ENCODE measurements at regions not wholly inside any gene's neighbourhood (a gene's known extent, or its start where the extent isn't known, plus 50 kb on each side); places are given as distances from the start of the nearest gene placed in this dataset.

DNA sequence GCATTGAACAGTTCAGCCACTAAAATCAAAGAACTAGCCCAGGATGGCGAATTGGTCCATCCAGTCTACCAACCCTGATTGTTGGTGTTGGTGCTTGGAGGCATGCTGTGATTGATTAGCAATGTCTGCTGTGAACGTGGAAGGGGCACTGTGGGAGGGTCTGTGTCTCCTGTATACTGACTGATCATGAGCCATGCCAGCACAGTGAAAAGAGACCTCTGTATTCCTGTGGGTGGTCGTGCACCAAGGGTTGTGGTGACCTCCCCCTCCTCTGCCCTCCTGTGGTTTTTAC, 63.0 kb upstream of the DLK1 start:
- no peak overlapping the region for H3K4me2 ChIP-seq (ENCODE audit: control insufficient read depth, insufficient read depth)
- 2% methylated on average over 3 of the region's 3 CpGs for WGBS (ENCODE audit: insufficient coverage, insufficient replicate concordance, low lambda C conversion rate, missing lambda C conversion rate)
- ATAC-seq, result no peak
- no peak for FAIRE-seq
- H3K79me2 ChIP-seq (ENCODE audit: control insufficient read depth, insufficient read depth, low read length), result no peaks in the 10 kb centered on the region
- H3K36me3 ChIP-seq (ENCODE audit: control insufficient read depth in 2 of 2, insufficient read depth in 2 of 2, low read length in 1 of 2), result no peaks in the 10 kb centered on the region
- CTCF ChIA-PET, result interaction anchor here (1.7 to 1.8 kb wide), 2 partner anchors 9 to 13 kb away, joined by 4 to 12 read pairs; no protein-coding TSS in a partner anchor
- no peak overlapping the region for H3K4me3 ChIP-seq
- H3K27ac ChIP-seq (ENCODE audit: control insufficient read depth, insufficient read depth), result no peak overlapping the region
- H3K9ac ChIP-seq (ENCODE audit: control insufficient read depth, insufficient read depth, low read length), result no peak overlapping the region
- no peaks in the 10 kb centered on the region; a peak in 1 of 4 replicates for H3K27me3 ChIP-seq (replicated peaks in 1 of 2; ENCODE audit: control insufficient read depth in 2 of 2, insufficient read depth in 2 of 2, low read length in 1 of 2)
- TF ChIP-seq, protein P1, sequence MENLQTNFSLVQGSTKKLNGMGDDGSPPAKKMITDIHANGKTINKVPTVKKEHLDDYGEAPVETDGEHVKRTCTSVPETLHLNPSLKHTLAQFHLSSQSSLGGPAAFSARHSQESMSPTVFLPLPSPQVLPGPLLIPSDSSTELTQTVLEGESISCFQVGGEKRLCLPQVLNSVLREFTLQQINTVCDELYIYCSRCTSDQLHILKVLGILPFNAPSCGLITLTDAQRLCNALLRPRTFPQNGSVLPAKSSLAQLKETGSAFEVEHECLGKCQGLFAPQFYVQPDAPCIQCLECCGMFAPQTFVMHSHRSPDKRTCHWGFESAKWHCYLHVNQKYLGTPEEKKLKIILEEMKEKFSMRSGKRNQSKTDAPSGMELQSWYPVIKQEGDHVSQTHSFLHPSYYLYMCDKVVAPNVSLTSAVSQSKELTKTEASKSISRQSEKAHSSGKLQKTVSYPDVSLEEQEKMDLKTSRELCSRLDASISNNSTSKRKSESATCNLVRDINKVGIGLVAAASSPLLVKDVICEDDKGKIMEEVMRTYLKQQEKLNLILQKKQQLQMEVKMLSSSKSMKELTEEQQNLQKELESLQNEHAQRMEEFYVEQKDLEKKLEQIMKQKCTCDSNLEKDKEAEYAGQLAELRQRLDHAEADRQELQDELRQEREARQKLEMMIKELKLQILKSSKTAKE (IDR thresholded peaks at IDR 0.05; ENCODE audit: low read depth, poor library complexity, severe bottlenecking), result no peak
- no peak for TF ChIP-seq KAT2A (conservative IDR thresholded peaks at IDR 0.05; ENCODE audit: control insufficient read depth, low read depth, low read length)
- no peak for TF ChIP-seq TCF3 (IDR thresholded peaks at IDR 0.05; ENCODE audit: borderline replicate concordance, insufficient read depth, low read depth, low read length)
- TF ChIP-seq HDGF (IDR thresholded peaks at IDR 0.05), result no peak
- TF ChIP-seq HDAC6 (IDR thresholded peaks at IDR 0.05; ENCODE audit: unreplicated experiment), result no peak
- no peak for TF ChIP-seq TAF1 (IDR thresholded peaks at IDR 0.05; ENCODE audit: borderline replicate concordance, low read depth, low read length)
- TF ChIP-seq, protein P2, sequence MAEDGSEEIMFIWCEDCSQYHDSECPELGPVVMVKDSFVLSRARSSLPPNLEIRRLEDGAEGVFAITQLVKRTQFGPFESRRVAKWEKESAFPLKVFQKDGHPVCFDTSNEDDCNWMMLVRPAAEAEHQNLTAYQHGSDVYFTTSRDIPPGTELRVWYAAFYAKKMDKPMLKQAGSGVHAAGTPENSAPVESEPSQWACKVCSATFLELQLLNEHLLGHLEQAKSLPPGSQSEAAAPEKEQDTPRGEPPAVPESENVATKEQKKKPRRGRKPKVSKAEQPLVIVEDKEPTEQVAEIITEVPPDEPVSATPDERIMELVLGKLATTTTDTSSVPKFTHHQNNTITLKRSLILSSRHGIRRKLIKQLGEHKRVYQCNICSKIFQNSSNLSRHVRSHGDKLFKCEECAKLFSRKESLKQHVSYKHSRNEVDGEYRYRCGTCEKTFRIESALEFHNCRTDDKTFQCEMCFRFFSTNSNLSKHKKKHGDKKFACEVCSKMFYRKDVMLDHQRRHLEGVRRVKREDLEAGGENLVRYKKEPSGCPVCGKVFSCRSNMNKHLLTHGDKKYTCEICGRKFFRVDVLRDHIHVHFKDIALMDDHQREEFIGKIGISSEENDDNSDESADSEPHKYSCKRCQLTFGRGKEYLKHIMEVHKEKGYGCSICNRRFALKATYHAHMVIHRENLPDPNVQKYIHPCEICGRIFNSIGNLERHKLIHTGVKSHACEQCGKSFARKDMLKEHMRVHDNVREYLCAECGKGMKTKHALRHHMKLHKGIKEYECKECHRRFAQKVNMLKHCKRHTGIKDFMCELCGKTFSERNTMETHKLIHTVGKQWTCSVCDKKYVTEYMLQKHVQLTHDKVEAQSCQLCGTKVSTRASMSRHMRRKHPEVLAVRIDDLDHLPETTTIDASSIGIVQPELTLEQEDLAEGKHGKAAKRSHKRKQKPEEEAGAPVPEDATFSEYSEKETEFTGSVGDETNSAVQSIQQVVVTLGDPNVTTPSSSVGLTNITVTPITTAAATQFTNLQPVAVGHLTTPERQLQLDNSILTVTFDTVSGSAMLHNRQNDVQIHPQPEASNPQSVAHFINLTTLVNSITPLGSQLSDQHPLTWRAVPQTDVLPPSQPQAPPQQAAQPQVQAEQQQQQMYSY (CRISPR knock-in tag; IDR thresholded peaks at IDR 0.05), result no peak
- TF ChIP-seq, protein P3, sequence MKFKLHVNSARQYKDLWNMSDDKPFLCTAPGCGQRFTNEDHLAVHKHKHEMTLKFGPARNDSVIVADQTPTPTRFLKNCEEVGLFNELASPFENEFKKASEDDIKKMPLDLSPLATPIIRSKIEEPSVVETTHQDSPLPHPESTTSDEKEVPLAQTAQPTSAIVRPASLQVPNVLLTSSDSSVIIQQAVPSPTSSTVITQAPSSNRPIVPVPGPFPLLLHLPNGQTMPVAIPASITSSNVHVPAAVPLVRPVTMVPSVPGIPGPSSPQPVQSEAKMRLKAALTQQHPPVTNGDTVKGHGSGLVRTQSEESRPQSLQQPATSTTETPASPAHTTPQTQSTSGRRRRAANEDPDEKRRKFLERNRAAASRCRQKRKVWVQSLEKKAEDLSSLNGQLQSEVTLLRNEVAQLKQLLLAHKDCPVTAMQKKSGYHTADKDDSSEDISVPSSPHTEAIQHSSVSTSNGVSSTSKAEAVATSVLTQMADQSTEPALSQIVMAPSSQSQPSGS (IDR thresholded peaks at IDR 0.05; ENCODE audit: low read length), result no peak
- TF ChIP-seq, protein P4, sequence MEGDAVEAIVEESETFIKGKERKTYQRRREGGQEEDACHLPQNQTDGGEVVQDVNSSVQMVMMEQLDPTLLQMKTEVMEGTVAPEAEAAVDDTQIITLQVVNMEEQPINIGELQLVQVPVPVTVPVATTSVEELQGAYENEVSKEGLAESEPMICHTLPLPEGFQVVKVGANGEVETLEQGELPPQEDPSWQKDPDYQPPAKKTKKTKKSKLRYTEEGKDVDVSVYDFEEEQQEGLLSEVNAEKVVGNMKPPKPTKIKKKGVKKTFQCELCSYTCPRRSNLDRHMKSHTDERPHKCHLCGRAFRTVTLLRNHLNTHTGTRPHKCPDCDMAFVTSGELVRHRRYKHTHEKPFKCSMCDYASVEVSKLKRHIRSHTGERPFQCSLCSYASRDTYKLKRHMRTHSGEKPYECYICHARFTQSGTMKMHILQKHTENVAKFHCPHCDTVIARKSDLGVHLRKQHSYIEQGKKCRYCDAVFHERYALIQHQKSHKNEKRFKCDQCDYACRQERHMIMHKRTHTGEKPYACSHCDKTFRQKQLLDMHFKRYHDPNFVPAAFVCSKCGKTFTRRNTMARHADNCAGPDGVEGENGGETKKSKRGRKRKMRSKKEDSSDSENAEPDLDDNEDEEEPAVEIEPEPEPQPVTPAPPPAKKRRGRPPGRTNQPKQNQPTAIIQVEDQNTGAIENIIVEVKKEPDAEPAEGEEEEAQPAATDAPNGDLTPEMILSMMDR (IDR thresholded peaks at IDR 0.05 in 2 of 3, conservative IDR thresholded peaks at IDR 0.05 in 1 of 3; ENCODE audit: control insufficient read depth in 2 of 3, extremely low read depth in 1 of 3, insufficient read depth in 1 of 3, low read depth in 3 of 3, low read length in 3 of 3), result no peak
- TF ChIP-seq STAT1 (conservative IDR thresholded peaks at IDR 0.05), result no peak
- POLR2A ChIA-PET, result no interaction called here
- peaks cover 3% of the 10 kb centered on the region; the same call in 1 of the 2 replicates for H4K20me1 ChIP-seq (ENCODE audit: control insufficient read depth, insufficient read depth)
- RAD21 ChIA-PET (ENCODE audit: unreplicated experiment), result no interaction called here
- DNase-seq (ENCODE audit: low read depth, low spot score), result no peak
- SMC1A ChIA-PET (ENCODE audit: uncharacterized antibody, unreplicated experiment), result no interaction called here
- H3K4me1 ChIP-seq (ENCODE audit: control insufficient read depth, insufficient read depth, low read length), result no peaks in the 10 kb centered on the region
- in situ Hi-C loops (cut with MboI) (no loop called here), intact Hi-C loops (cut with micrococcal nuclease; ENCODE audit: unreplicated experiment) (no loop called here)
- H2AFZ ChIP-seq (ENCODE audit: control insufficient read depth, low read depth, low read length), result no peak overlapping the region
- H3K9me3 ChIP-seq (replicated peaks; ENCODE audit: control insufficient read depth, insufficient read depth, low read length), result no peaks in the 10 kb centered on the region
- BruUV-seq (replicated peaks), result no TSS peak
